ENCODE measurements at regions not wholly inside any gene's neighbourhood (a gene's known extent, or its start where the extent isn't known, plus 50 kb on each side); places are given as distances from the start of the nearest gene placed in this dataset.

- H4K5ac ChIP-seq (ENCODE audit: insufficient read length, low read depth, low read length): no peak overlapping the region
- no peaks in the 10 kb centered on the region for H3K23me2 ChIP-seq (ENCODE audit: insufficient read length, low read depth, low read length, poor library complexity, severe bottlenecking)
- H3K18ac ChIP-seq (ENCODE audit: insufficient read length, low read depth, low read length): no peak overlapping the region
- no peaks in the 10 kb centered on the region for H3K79me2 ChIP-seq (ENCODE audit: insufficient read depth, low read length)
- peaks cover 0 to 2% of the 10 kb centered on the region in 2 experiments; a peak in 2 of 5 replicates for H3K9me3 Mint-ChIP-seq
- no peak overlapping the region; a peak in 1 of 5 replicates for H3K4me3 Mint-ChIP-seq
- no peak overlapping the region for H4K8ac ChIP-seq (replicated peaks; ENCODE audit: insufficient read length, low read depth, low read length)
- TF ChIP-seq CTCF (conservative IDR thresholded peaks at IDR 0.05): no peak
- H3K4me1 ChIP-seq (ENCODE audit: insufficient read depth, low read length): no peaks in the 10 kb centered on the region
- H2BK15ac ChIP-seq (ENCODE audit: low read depth, low read length): no peak overlapping the region
- no peak overlapping the region for H3K23ac ChIP-seq (ENCODE audit: insufficient read length, low read depth, low read length)
- no peak overlapping the region for H2AK5ac ChIP-seq (ENCODE audit: insufficient read length, low read length)
- H2BK20ac ChIP-seq (ENCODE audit: low read depth, low read length, poor library complexity, severe bottlenecking): no peak overlapping the region
- no peak overlapping the region for H2BK120ac ChIP-seq (ENCODE audit: low read depth, low read length, poor library complexity, severe bottlenecking)
- H3K4me1 Mint-ChIP-seq: no peaks in the 10 kb centered on the region
- no peak overlapping the region for H3K9ac ChIP-seq (ENCODE audit: extremely low read depth, insufficient read length, low read length)
- no peaks in the 10 kb centered on the region for H3K79me1 ChIP-seq (ENCODE audit: insufficient read depth, low read depth, low read length, poor library complexity, severe bottlenecking)
- H2BK5ac ChIP-seq (ENCODE audit: insufficient read length, low read length): no peak overlapping the region
- DNase-seq: no peak
- no peak overlapping the region for H4K91ac ChIP-seq (ENCODE audit: insufficient read length, low read depth, low read length)
- no peak overlapping the region for H2BK12ac ChIP-seq (ENCODE audit: insufficient read length, low read depth, low read length)
- no peak overlapping the region for H3K14ac ChIP-seq (ENCODE audit: insufficient read depth, low read length)
- H3K27ac Mint-ChIP-seq: no peak overlapping the region; a peak in 1 of 7 replicates
- H3K27ac ChIP-seq (ENCODE audit: insufficient read length, low read depth, low read length): no peak overlapping the region
- peaks cover 31% of the 10 kb centered on the region for H3K27me3 Mint-ChIP-seq (ENCODE audit: low read depth)
- no peaks in the 10 kb centered on the region for H3K27me3 ChIP-seq (ENCODE audit: insufficient read depth, low read length)
- H3K4ac ChIP-seq (ENCODE audit: low read depth, low read length): no peak overlapping the region
- H2AFZ ChIP-seq (ENCODE audit: low read length): no peak overlapping the region
- no peaks in the 10 kb centered on the region for H3K9me3 ChIP-seq (ENCODE audit: control insufficient read depth, low read depth, low read length)
- no peak overlapping the region for H3T11ph ChIP-seq (ENCODE audit: low read length)
- no peaks in the 10 kb centered on the region for H3K36me3 Mint-ChIP-seq (ENCODE audit: insufficient read depth in 1 of 3, low read depth in 3 of 3)
- no peak overlapping the region for H3K56ac ChIP-seq (ENCODE audit: insufficient read length, low read depth, low read length)
- no peaks in the 10 kb centered on the region for H4K20me1 ChIP-seq (ENCODE audit: control insufficient read depth, insufficient read depth, insufficient read length)
- no peak overlapping the region for H3K4me2 ChIP-seq (ENCODE audit: insufficient read depth, insufficient read length, low read length)
Observed at GRCh38 chr20:21608777-21609176, 94.9 kb upstream of the NKX2-2 start.

All from H9 (cell line).